WTC11 (cell line): ENCODE measurements at regions not wholly inside any gene's neighbourhood (a gene's known extent, or its start where the extent isn't known, plus 50 kb on each side); places are given as distances from the start of the nearest gene placed in this dataset.

ENCODE experiments used
- CTCF ChIP-seq: fragments of 200-600 bp; IDR thresholded peaks from 2 replicates; pipeline ENCODE4 v1.8.0; 2022; ENCODE audit warnings: antibody characterized with exemption
- E2F4 ChIP-seq: sonication (generic); formaldehyde crosslinking; IDR thresholded peaks from 2 replicates; pipeline ENCODE4 v1.8.1; 2022; ENCODE audit warnings: low read depth, mild to moderate bottlenecking, moderate library complexity, missing genetic modification reagents, borderline replicate concordance
- ESRRA ChIP-seq: sonication (generic); formaldehyde crosslinking; IDR thresholded peaks from 2 replicates; pipeline ENCODE4 v1.8.1; 2022; ENCODE audit warnings: mild to moderate bottlenecking, missing genetic modification reagents, borderline replicate concordance
- JUN ChIP-seq: sonication (generic); formaldehyde crosslinking; IDR thresholded peaks from 2 replicates; pipeline ENCODE4 v1.8.0; 2023; ENCODE audit warnings: mild to moderate bottlenecking, missing genetic modification reagents
- NR3C1 ChIP-seq: sonication (generic); formaldehyde crosslinking; conservative IDR thresholded peaks from 2 replicates; pipeline ENCODE4 v1.8.1; 2023; ENCODE audit warnings: low read depth, mild to moderate bottlenecking, missing genetic modification reagents

- no peak for TF ChIP-seq CTCF
- TF ChIP-seq NR3C1 (CRISPR knock-in tag), result no peak
- no peak for TF ChIP-seq JUN (CRISPR knock-in tag)
- no peak for TF ChIP-seq ESRRA (CRISPR knock-in tag)
- no peak for TF ChIP-seq E2F4 (CRISPR knock-in tag)
These were observed 360.6 kb upstream of the TNP1 start for GRCh38 chr2:217220228-217221013.
